OCI-M2 (cell line): ENCODE measurements at regions not wholly inside any gene's neighbourhood (a gene's known extent, or its start where the extent isn't known, plus 50 kb on each side); places are given as distances from the start of the nearest gene placed in this dataset.

ENCODE experiments used
- DNase-seq: peaks from one replicate; lab custom pipeline; 2025; ENCODE audit not compliant: unreplicated experiment; lab: John Stamatoyannopoulos, UW

DNA sequence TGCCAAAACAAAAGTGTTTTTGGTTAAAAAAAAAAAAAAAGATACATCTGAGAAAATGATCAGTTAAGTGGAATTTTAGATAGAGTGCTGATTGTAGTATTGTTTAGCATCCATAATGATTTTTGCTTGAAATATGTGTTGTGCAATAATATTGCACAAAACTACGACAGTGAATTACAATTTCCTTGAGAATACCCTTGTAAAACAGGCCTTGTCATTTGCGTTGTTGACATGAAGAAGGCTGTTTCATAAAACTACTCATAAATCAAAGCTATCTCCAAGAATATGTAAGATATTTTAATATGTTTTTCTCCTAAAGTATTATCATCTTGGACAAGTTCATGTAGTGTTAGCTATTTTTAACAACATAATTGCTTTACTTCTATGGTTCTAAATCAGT is 1077.0 kb downstream of the LRFN5 start:
- no peak for DNase-seq

DNA sequence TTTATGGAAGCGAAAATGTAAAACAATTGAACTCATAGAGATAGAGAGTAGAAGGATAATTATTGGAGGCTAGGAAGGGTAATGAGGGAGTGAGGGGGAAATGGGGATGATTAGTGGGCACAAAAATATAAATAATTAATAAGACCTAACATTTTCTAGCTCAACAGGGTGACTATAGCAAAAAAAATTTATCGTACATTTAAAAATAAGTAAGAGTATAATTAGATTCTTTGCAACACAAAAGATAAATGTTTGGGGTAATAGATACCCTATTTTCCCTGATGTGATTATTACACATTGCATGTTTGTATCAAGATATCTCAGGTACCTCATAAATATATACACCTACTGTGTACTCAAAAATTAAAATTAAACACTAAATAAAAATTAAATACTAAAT is 1070.0 kb downstream of the LRFN5 start:
- no peak for DNase-seq

DNA sequence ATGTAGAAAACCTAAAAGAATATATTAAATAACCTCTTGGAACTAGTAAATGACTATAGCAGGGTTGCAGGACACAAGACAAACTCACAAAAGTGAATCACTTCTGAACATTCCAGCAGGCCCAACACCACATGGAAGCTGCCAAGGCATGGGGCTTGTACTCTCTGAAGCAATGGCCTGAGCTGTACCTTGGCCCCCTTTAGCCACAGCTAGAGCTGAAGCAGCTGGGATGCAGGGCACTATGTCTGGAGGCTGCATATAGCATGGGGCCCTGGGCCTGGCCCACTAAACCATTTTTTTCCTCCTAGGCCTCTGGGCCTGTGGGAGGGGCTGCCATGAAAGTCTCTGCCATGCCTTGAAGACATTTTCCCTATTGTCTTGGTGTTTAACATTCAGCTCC is 1067.3 kb downstream of the LRFN5 start:
- DNase-seq, result no peak

DNA sequence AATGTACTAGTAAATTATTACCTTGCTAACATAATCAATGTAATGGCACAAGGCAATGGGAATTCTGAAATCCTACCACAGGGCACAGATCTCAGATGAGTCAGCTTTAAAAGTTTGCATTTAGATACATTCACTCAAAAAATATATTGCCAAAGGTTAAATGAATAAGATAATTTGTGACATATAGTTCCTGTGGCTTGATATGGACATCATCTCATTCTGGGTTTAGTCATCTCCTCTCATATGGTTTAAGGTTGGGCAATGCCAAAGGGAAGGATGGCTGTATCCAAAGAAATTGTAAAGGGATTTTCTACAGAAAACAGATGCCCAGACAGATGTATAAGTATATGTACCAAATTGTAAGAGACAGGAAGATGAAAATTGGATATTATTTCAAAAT is 1065.0 kb downstream of the LRFN5 start:
- no peak for DNase-seq

DNA sequence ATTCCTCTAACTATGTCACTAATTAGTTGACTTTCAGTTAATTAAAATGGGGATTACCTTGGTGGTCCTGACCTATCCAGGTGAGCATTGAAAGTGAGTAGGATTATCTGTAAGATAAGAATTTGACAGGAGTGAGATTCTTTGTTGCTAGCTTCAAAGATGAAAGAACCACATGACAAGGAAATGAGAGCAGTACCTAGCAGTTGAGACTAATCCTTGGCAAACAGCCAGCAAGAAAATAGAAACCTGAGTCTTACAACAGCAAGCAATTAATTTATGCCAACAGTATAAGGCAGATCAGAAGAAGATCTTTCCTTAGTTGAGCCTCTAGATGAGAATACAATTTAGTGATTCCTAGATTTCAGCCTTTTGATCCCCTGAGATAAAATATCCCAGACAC is 1058.4 kb downstream of the LRFN5 start:
- DNase-seq, result no peak

DNA sequence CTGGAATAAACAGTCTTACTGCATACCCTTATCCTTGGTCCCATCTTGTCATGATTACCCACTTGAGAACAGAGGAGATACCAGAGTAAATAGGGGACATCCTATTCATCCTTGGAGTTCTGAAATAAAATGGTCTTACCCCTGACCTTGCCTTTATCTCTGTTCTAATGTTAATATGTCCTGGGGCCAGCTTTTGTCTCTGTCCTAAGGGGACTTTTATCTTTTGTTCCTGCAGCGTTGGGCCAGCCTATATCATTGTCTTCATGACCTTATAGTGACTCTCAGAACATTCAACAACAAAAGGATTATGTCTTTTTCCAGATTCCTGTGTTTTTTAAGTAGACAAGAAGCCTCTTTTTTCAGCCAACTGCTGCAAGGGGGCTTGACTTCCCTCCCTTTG is 1057.5 kb downstream of the LRFN5 start:
- no peak for DNase-seq

DNA sequence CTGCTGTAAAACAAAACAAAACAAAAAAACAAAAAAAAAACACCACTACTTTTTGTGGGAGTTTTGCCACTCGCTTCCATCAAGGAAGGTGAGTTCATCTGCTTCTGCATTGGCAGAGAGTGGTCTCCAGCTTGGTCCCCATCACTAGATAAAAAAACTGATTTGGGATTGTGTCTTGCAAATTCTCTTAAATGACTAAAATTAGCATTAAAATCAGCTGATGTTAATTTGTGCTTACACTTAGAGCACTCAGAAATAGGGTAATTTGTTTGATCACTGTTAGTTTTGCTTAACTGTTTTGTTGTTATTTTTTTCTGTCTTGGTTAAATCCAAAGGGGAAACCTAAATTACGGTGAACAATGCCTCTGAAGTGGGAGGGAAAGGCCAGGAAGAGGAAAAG is 1048.0 kb downstream of the LRFN5 start:
- DNase-seq, result no peak

DNA sequence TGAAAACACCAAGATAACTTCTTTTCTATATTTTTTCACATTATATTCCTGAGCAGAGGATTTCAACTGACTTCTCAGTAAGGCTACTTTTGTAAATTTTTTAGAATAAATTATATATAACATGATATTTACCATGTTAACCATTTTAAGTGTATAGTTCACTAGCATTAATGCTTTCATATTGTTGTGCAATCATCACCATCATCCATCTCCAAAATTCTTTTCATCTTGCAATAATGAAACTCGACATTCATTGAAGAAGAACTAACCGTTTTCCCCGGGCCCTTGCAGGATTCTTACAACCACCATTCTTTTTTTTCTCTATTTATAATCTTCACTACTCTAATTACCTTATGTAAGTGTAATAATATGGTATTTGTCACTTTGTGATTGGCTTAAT is 1036.1 kb downstream of the LRFN5 start:
- no peak for DNase-seq

DNA sequence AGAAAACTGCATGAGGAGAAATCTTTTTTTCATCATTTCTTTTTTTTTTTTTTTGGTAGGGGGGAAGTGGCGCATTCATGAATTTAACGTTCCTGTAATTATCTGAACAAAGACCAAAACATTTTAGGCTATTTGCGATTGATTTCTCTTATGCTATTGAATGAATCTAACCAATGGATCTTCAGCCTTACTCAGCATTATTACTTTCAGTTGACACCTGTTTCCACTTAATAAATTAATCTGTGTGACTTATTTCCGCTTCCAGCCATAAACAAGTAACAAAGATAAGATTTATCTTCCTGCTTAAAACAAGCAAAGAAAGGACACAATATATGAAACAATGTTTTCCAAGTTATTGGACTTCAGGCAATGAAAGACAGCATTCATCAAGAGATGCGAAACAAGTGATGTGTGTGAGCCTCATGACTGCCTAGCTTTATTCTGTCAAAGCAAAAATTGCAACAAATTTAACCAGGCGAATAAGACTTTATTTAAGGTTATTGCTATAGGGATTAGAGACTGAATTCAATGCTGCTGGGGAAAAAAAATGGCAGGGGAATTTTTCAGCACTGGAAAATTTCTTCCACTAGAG is 1026.9 kb downstream of the LRFN5 start:
- no peak for DNase-seq

DNA sequence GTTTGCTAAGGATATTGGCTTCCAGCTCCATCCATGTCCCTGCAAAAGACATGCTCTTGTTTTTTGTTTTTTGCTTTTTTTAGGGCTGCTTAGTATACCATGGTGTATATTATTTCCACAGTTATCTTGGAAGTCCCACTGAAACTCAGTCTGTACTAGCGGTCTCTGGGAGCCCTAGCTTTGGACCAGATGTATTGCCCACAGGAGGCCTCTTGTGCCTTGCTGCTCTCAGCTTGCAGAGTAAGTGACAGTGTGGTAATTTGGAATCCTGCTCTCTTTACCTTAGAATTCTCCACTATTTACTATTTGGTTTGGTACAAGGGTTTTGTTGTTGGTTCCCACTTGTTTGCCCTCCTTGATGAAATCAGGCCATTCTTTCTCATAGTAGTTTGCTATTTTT is 1022.9 kb downstream of the LRFN5 start:
- DNase-seq, result no peak

DNA sequence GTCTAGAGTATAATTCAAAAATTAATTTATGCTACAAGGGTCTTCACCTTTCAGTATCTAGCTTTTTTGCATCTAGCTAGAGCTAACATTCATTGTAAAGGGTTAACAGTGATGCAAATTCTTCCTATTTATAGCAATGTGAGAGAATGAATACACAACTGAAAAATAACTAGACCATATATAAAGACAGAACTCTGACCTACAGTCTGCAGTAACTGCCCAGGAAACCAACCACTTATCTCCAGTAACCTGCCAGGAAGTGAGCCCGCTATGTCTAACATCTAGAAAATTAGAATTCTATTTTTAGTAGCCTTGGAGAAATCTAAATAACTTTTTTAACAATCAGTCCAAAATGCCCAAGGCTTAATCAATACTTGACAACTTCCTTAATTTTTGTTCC is 1021.9 kb downstream of the LRFN5 start:
- no peak for DNase-seq

DNA sequence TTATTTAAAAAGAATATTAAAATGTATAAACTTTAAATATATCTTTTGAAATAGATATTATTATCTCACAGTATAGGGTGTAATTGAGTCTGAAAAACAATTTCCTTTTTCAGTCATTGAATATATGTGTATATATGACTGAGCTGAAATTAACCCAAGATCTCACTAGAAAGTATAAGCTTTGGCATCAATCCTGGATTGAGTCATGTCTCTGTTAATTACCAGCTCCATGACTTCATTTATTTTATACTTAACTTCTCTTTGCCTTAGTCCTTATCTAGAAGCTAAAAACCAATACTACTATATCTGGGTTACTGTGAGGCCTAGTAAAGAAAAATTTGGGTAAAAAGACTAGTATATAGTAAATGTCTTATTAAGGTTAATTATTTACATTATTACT is 1020.3 kb downstream of the LRFN5 start:
- no peak for DNase-seq

DNA sequence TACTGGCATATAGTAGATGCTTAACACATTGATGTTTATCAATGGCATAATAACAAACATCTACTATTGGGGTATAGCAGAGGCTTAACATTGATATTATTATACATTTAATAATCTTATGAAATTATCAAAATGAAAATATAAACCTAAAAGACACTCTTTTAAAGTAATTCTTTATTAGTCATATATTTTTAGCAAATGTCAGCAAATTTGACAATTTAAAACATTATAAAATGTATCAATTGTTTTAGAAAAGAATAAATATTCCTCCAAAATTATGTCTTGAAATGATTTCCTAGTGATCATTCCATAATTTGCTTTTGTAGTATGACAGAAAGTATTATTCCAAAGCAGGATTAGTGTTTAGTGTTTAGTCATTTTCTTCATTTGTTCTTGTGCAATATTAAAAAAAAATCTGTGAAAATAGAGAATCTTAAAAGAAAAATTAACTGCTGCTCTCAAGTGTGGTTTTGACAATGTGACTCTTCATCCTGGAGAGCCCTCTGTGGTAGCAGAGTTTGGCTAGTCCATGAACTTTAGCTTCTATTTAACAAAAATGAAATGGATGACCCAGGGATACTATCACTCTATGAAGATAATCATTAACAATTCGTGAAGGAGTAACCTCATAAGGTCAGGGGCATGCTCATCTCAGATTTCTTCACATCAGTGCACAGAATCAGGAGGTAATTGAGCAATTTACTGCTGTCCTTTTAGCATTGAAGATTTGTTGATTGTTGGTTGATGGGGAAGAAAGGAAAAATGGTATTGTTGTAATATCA is 1018.5 kb downstream of the LRFN5 start:
- DNase-seq, result no peak

DNA sequence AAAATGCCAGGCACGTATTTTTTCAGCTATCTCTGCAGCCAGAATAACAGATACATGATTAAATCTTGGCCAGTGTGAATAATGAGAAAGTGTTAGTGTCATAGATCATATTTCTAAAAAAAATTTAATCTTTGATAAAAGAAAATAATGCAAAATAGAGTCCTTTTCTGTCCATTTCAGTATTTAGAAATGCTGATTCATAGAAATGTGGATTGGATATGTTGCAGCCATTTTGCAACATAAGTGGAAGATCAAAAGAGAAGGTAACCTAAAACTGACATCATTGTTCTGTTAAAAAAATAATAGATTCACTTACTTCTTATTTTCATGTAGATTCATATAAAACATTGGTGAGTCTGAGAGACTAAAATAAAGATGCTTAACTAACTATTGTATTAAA is 1010.3 kb downstream of the LRFN5 start:
- no peak for DNase-seq

DNA sequence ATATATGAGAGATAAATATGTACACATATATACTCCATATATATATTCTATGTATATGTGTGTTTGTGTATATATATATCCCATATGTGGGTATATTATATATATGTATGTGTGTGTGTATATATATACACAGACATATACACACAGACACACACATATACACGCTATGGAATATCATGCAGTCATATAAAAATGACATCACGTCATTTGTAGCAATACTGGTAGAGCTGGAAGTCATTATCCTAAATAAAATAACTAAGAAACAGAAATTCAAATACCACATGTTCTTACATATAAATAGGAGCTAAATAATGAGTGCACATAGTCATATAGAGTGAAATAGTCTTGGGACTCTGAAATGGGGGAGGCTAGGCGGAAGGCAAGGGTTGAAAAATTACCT is 1000.2 kb downstream of the LRFN5 start:
- no peak for DNase-seq

DNA sequence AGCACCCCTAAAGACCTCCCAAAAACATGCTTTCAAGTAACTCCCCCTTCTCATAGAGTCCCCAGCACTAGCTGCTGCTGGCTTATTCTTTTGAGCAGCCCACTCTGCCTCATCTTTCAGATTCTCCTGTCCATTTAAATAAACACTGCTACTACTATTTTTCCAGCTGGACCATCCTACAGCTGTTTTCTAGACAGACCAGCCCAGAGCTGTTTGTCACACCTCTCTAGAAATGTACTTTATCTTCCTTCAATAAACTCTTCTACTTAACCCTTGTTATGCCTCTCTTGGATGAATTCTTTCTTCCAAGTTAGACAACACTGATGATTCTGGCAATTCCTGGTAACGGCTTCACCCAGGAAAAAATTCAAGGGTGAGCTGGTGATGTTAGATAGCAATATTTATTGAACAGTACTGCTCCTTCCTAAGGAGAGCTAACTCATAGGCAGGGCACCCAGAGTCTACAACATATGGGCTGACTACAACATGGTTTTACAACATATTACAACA is 995.7 kb downstream of the LRFN5 start:
- no peak for DNase-seq

DNA sequence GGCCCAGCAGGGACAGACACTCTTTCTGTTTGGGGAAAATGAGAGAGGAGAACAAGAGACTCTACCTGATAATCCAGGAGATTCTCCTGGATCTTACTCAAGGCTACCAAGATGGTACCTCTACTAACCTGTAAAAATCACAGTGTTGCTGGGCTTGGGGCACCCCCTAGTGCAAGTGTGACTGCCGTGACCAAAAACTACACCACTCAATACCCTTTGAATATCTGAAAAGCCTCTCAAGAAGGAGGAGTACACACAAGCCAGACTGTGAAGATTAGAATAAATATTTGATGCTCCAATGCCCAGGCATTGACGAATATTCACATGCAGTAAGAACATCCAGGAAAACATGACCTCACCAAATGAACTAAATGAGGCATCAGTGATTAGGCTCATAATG is 965.4 kb downstream of the LRFN5 start:
- DNase-seq, result no peak

DNA sequence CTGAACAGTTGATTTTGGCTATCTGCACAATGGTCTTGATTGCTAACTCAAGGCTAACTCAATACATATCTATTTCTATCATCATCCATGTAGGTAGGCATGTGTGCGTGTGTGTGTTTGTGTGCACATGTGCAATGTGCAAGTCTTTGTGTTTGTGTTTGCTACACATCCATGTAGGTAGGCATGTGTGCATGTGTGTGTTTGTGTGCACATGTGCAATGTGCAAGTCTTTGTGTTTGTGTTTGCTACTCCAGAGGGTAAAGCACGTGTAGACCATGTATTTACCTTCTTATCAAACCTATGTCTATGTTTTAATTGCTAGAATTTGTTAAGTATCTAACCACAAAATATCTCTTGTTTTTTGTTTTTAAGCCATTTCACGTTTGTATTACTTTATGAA is 962.6 kb downstream of the LRFN5 start:
- no peak for DNase-seq

DNA sequence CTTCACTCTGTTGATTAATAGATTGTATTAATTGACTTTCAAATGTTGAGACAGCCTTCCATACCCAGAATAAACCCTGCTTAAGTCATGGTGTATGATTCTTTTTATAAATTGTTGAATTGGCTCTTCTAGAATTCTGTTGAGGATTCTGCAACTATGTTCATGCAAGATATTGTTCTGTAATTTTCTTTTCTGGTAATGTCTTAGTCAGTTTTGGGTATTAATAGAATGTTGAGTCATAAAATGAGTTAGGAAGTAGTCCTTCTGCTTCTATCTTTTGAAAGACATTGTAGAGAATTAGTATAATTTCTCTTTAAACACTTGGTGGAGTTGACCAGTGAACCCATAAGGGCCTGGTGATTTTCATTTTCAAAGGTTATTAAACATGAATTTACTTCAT is 958.9 kb downstream of the LRFN5 start:
- no peak for DNase-seq

DNA sequence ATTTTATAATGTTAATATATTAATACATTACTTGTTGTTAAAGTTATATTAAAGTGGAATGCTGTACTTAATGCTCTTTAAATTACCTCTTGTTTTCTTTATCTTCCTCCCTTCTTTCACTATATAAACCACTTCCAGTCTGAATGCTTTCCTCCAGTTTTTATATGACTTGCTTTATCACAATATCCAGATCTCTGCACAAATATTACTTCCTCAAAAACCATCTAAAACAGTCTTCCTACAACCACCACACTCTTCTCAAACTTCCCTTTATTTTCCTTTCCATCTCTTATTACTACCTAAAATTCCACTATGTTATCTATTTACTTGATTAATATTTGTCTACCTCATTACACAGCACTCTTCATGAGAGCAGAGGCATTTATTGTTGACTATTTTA is 956.6 kb downstream of the LRFN5 start:
- no peak for DNase-seq

DNA sequence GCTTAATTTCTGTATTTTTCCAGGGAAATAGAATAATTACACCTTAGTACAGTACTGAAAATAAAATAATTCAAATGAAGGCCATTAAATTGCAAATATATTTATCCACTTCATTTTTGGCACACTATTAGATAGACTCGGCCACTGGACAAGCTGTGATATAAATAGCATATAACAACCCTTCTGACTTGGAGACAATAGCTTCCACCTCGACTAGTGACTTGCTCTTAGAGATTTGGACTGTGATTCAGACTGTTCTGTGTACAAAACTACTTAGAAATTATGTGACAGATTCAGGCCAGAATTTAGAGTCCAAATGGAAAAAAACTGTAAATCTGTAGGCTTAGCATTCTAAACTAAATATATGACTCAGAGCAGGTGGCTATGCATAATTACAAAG is 949.9 kb downstream of the LRFN5 start:
- DNase-seq, result no peak

DNA sequence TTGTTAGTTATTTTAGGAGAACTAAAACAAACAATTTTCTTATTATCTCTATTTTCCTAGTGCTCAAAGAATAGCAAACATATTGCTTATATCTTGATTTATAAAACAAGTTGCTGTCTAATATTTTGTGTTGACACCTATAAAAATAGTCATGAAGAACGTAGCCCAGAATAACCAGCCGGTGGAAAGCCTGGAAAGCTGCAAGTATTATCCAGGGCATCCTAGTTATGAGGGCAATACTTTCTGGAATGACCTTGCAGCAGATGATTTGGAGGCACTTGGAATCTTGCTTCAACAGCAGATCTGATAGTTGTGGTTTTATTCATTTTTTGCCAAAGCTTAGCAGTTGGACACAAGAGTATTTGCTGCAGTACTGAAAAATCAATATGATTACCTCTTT is 948.7 kb downstream of the LRFN5 start:
- no peak for DNase-seq

DNA sequence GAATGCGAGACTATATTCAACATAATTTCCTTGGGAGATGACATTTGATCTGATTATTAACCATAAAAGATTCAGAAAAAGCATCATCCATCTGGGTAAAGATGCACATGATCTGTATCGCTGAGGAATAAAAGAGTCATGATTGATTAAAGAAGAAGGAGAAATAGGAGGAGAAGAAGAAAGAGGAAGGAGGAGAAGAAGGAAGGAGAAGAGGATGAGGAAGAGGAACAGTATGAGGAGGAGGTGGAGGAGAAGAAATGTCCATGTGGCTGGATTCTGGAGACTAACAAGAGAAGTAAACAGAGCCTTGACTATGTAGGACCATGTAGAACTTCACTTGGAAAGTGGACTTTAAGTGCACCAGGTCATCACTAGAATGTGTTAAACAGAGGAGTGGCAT is 947.4 kb downstream of the LRFN5 start:
- no peak for DNase-seq
